SJSA1 (cell line): ENCODE measurements at regions not wholly inside any gene's neighbourhood (a gene's known extent, or its start where the extent isn't known, plus 50 kb on each side); places are given as distances from the start of the nearest gene placed in this dataset.

Source experiments
- DNase-seq, 2 experiments: peaks; one replicate each; pipeline ENCODE4 v3.0.0-alpha.2; 2015 to 2020; ENCODE audit warnings: low spot score in 2 of 2, low read depth in 1 of 2
- H3K27ac ChIP-seq: fragments of 250-450 bp; sonication (Bioruptor Pico); 2 replicates; pipeline ENCODE4 v1.5.1; 2020; ENCODE audit warnings: mild to moderate bottlenecking, moderate library complexity
- H3K27me3 ChIP-seq: fragments of 250-450 bp; sonication (Bioruptor Pico); replicated peaks from 2 replicates; pipeline ENCODE4 v1.5.1; 2020; ENCODE audit warnings: mild to moderate bottlenecking, moderate library complexity
- H3K36me3 ChIP-seq: fragments of 250-450 bp; sonication (Bioruptor Pico); 2 replicates; pipeline ENCODE4 v1.5.1; 2020; ENCODE audit warnings: mild to moderate bottlenecking
- H3K4me1 ChIP-seq: fragments of 250-450 bp; sonication (Bioruptor Pico); replicated peaks from 2 replicates; pipeline ENCODE4 v1.6.1; 2021; ENCODE audit warnings: mild to moderate bottlenecking
- H3K4me3 ChIP-seq: fragments of 250-450 bp; sonication (Bioruptor Pico); 2 replicates; pipeline ENCODE4 v1.5.1; 2020; ENCODE audit warnings: mild to moderate bottlenecking
- H3K9me3 ChIP-seq: fragments of 250-450 bp; sonication (Bioruptor Pico); replicated peaks from 2 replicates; pipeline ENCODE4 v1.5.1; 2020; ENCODE audit warnings: mild to moderate bottlenecking

GRCh38 chr18:67997496-67997895 is 481.0 kb upstream of the DSEL start:
- Histone ChIP-seq H3K4me3 (no peak overlapping the region), H3K9me3 (no peaks in the 10 kb centered on the region), H3K27me3 (no peaks in the 10 kb centered on the region), H3K36me3 (no peaks in the 10 kb centered on the region), H3K27ac (no peak overlapping the region), H3K4me1 (no peaks in the 10 kb centered on the region)
- DNase-seq: no peak

GRCh38 chr18:67995769-67996168 is 479.2 kb upstream of the DSEL start:
- no peaks in the 10 kb centered on the region for H3K9me3 ChIP-seq
- no peaks in the 10 kb centered on the region for H3K27me3 ChIP-seq
- H3K27ac ChIP-seq: no peak overlapping the region
- no peaks in the 10 kb centered on the region for H3K36me3 ChIP-seq
- H3K4me3 ChIP-seq: no peak overlapping the region
- H3K4me1 ChIP-seq: no peaks in the 10 kb centered on the region
- no peak for DNase-seq

GRCh38 chr18:67980241-67980640 is 463.7 kb upstream of the DSEL start:
- Histone ChIP-seq H3K36me3 (no peaks in the 10 kb centered on the region), H3K4me3 (no peak overlapping the region), H3K4me1 (no peaks in the 10 kb centered on the region), H3K27me3 (no peaks in the 10 kb centered on the region), H3K27ac (no peak overlapping the region), H3K9me3 (no peaks in the 10 kb centered on the region)
- DNase-seq: no peak

- no peaks in the 10 kb centered on the region for H3K4me1 ChIP-seq
- DNase-seq: no peak
- no peaks in the 10 kb centered on the region for H3K36me3 ChIP-seq
- H3K27ac ChIP-seq: no peak overlapping the region
- H3K27me3 ChIP-seq: no peaks in the 10 kb centered on the region
- H3K9me3 ChIP-seq: no peaks in the 10 kb centered on the region
- no peak overlapping the region for H3K4me3 ChIP-seq
These were observed 460.6 kb upstream of the DSEL start for GRCh38 chr18:67977067-67977616.

- Histone ChIP-seq H3K36me3 (no peaks in the 10 kb centered on the region), H3K9me3 (no peaks in the 10 kb centered on the region), H3K27ac (no peak overlapping the region), H3K4me3 (no peak overlapping the region), H3K4me1 (no peaks in the 10 kb centered on the region), H3K27me3 (no peaks in the 10 kb centered on the region)
- DNase-seq: no peak
These were observed 457.4 kb upstream of the DSEL start for GRCh38 chr18:67973916-67974315.

GRCh38 chr18:67969458-67969857 is 452.9 kb upstream of the DSEL start:
- H3K9me3 ChIP-seq: no peaks in the 10 kb centered on the region
- no peak overlapping the region for H3K27ac ChIP-seq
- no peak for DNase-seq
- 0 out of 2 replicates have a peak, but pooled peaks cover 3% of the 10 kb centered on the region for H3K27me3 ChIP-seq
- no peak overlapping the region for H3K4me3 ChIP-seq
- H3K36me3 ChIP-seq: no peaks in the 10 kb centered on the region
- no peaks in the 10 kb centered on the region for H3K4me1 ChIP-seq

- H3K36me3 ChIP-seq: no peaks in the 10 kb centered on the region
- H3K27ac ChIP-seq: no peak overlapping the region
- no peaks in the 10 kb centered on the region for H3K4me1 ChIP-seq
- no peaks in the 10 kb centered on the region for H3K9me3 ChIP-seq
- 0 out of 2 replicates have a peak, but pooled peaks cover 3% of the 10 kb centered on the region for H3K27me3 ChIP-seq
- H3K4me3 ChIP-seq: no peak overlapping the region
- no peak for DNase-seq
These were observed 449.7 kb upstream of the DSEL start for GRCh38 chr18:67966224-67966623.

GRCh38 chr18:67964462-67964861 is 447.9 kb upstream of the DSEL start:
- no peaks in the 10 kb centered on the region for H3K9me3 ChIP-seq
- DNase-seq: no peak
- no peaks in the 10 kb centered on the region for H3K36me3 ChIP-seq
- H3K27ac ChIP-seq: no peak overlapping the region
- no peak overlapping the region for H3K4me3 ChIP-seq
- H3K4me1 ChIP-seq: no peaks in the 10 kb centered on the region
- H3K27me3 ChIP-seq: 0 out of 2 replicates have a peak, but pooled peaks cover 3% of the 10 kb centered on the region

GRCh38 chr18:67961701-67962440 is 445.4 kb upstream of the DSEL start:
- H3K27ac ChIP-seq: no peak overlapping the region
- no peaks in the 10 kb centered on the region for H3K9me3 ChIP-seq
- H3K36me3 ChIP-seq: no peaks in the 10 kb centered on the region
- DNase-seq: no peak
- no peak overlapping the region for H3K4me3 ChIP-seq
- no peaks in the 10 kb centered on the region for H3K4me1 ChIP-seq
- 0 out of 2 replicates have a peak, but pooled peaks cover 3% of the 10 kb centered on the region for H3K27me3 ChIP-seq

GRCh38 chr18:67957684-67958083 is 441.2 kb upstream of the DSEL start:
- no peak for DNase-seq
- H3K36me3 ChIP-seq: no peaks in the 10 kb centered on the region
- H3K27me3 ChIP-seq: no peaks in the 10 kb centered on the region
- no peak overlapping the region for H3K4me3 ChIP-seq
- H3K4me1 ChIP-seq: no peaks in the 10 kb centered on the region
- H3K27ac ChIP-seq: no peak overlapping the region
- no peaks in the 10 kb centered on the region for H3K9me3 ChIP-seq

- Histone ChIP-seq H3K27ac (no peak overlapping the region), H3K4me1 (no peaks in the 10 kb centered on the region), H3K4me3 (no peak overlapping the region), H3K9me3 (no peaks in the 10 kb centered on the region), H3K27me3 (no peaks in the 10 kb centered on the region), H3K36me3 (no peaks in the 10 kb centered on the region)
- no peak for DNase-seq
These were observed 438.1 kb upstream of the DSEL start for GRCh38 chr18:67954594-67954993.

- Histone ChIP-seq H3K27ac (no peak overlapping the region), H3K4me1 (no peaks in the 10 kb centered on the region), H3K27me3 (no peaks in the 10 kb centered on the region), H3K9me3 (no peaks in the 10 kb centered on the region), H3K4me3 (no peak overlapping the region), H3K36me3 (no peaks in the 10 kb centered on the region)
- no peak for DNase-seq
These were observed 434.6 kb upstream of the DSEL start for GRCh38 chr18:67951137-67951536.

- no peaks in the 10 kb centered on the region for H3K27me3 ChIP-seq
- H3K9me3 ChIP-seq: no peaks in the 10 kb centered on the region
- no peak overlapping the region for H3K27ac ChIP-seq
- H3K36me3 ChIP-seq: no peaks in the 10 kb centered on the region
- no peak for DNase-seq
- H3K4me3 ChIP-seq: no peak overlapping the region
- H3K4me1 ChIP-seq: peaks cover 3% of the 10 kb centered on the region; the same call in 1 of the 2 replicates
These were observed 422.1 kb upstream of the DSEL start for GRCh38 chr18:67938660-67939059.

GRCh38 chr18:67935638-67936037 is 419.1 kb upstream of the DSEL start:
- Histone ChIP-seq H3K36me3 (no peaks in the 10 kb centered on the region), H3K27me3 (no peaks in the 10 kb centered on the region), H3K4me1 (peaks cover 3% of the 10 kb centered on the region; the same call in 1 of the 2 replicates), H3K27ac (no peak overlapping the region), H3K4me3 (no peak overlapping the region), H3K9me3 (no peaks in the 10 kb centered on the region)
- no peak for DNase-seq
